Tibial nerve (tissue), 4 donors: ENCODE measurements at regions not wholly inside any gene's neighbourhood (a gene's known extent, or its start where the extent isn't known, plus 50 kb on each side); places are given as distances from the start of the nearest gene placed in this dataset.

Source experiments
- DNase-seq, 2 donors: peaks; one replicate each; pipeline ENCODE4 v3.0.0-alpha.2; 2019; ENCODE audit warnings: low spot score in 2 of 2
- H3K27ac ChIP-seq, 4 donors: fragments of 200-600 bp; sonication (generic) in 3 of 4; one replicate each; pipeline ENCODE4 v1.5.1; 2017 to 2019; ENCODE audit warnings: mild to moderate bottlenecking in 1 of 4
- H3K27me3 ChIP-seq, 2 donors: fragments of 200-600 bp; sonication (generic) in 1 of 2; one replicate each; pipeline versions ENCODE4 v1.5.1 to v1.6.0; 2017 to 2019
- H3K36me3 ChIP-seq, 3 donors: fragments of 200-600 bp; sonication (generic); one replicate each; pipeline ENCODE4 v1.5.1; 2018 to 2019
- H3K4me1 ChIP-seq, 4 donors: fragments of 200-600 bp; sonication (generic) in 3 of 4; one replicate each; pipeline ENCODE4 v1.5.1; 2017 to 2019
- H3K4me3 ChIP-seq, 4 donors: fragments of 200-600 bp; sonication (generic) in 3 of 4; one replicate each; pipeline ENCODE4 v1.5.1; 2017 to 2019; ENCODE audit warnings: mild to moderate bottlenecking in 1 of 4, moderate library complexity in 1 of 4
- H3K9me3 ChIP-seq, 4 donors: fragments of 200-600 bp; sonication (generic) in 3 of 4; one replicate each; pipeline ENCODE4 v1.5.1; 2017 to 2019
- EP300 ChIP-seq, 2 donors: sonication (generic); formaldehyde crosslinking; IDR thresholded peaks; one replicate each; pipeline ENCODE4 v1.6.1; 2017; ENCODE audit warnings: antibody characterized with exemption in 2 of 2, mild to moderate bottlenecking in 1 of 2
- POLR2A ChIP-seq, 2 donors: fragments of 450-650 bp; IDR thresholded peaks; one replicate each; pipeline ENCODE4 v1.6.1; 2017; ENCODE audit warnings: antibody characterized with exemption in 2 of 2, mild to moderate bottlenecking in 2 of 2, moderate library complexity in 2 of 2
- WGBS, 2 donors: methylation state at CpG; one replicate each; pipeline ENCODE4 v1.1.5; 2018; 5-methylcytosine and 5-hydroxymethylcytosine counted together
- TF ChIP-seq, protein P1 (sequence below), 5 experiments: fragments of 200-600 bp in 3 of 5; fragments of 450-650 bp in 2 of 5; sonication (generic) in 3 of 5; IDR thresholded peaks; one replicate each; pipeline ENCODE4 v1.5.1; 2016 to 2019; ENCODE audit warnings: antibody characterized with exemption in 5 of 5, mild to moderate bottlenecking in 3 of 5, moderate library complexity in 2 of 5

DNA sequence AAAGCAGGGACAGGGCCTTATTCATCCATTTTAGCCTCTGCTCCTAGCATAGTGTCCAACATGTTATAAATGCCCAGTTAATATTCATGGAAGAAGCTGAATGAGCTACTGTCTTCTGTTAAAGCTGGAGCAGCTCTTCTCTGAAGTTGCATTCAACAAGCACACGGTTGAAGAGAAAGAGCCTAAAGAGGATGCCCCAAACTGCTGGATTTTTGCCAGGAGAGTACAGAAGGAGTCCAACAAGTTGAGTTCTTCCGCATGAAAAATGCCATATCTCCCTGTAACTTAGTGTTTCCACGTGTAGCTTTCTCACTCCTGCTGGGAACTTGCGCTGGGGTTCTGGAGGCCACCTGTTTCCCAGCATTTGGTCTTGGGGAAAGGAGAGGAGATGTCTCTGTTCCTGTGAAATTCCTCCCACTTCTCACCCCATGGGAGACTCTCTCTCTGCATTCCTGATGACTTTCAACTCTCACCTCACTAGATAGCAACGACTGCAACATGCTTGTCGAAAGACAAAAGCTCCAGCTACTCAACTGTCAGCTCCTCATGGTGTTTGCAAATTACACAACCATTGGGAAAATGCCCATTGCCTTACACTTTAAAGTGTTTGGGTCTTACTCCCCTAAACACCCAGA lies 122.8 kb downstream of the KIF4B start:
- H3K27me3 ChIP-seq: no peaks in the 10 kb centered on the region
- no peak overlapping the region for H3K4me3 ChIP-seq
- H3K4me1 ChIP-seq: no peaks in the 10 kb centered on the region
- no peak for DNase-seq
- WGBS, 2 donors: 34 to 38% methylated on average over 6 of the region's 6 CpGs
- no peaks in the 10 kb centered on the region for H3K9me3 ChIP-seq
- H3K27ac ChIP-seq: no peak overlapping the region
- H3K36me3 ChIP-seq: no peaks in the 10 kb centered on the region
- TF ChIP-seq EP300 (IDR thresholded peaks at IDR 0.05): no peak
- no peak for TF ChIP-seq POLR2A (IDR thresholded peaks at IDR 0.05)
- TF ChIP-seq, protein P1, sequence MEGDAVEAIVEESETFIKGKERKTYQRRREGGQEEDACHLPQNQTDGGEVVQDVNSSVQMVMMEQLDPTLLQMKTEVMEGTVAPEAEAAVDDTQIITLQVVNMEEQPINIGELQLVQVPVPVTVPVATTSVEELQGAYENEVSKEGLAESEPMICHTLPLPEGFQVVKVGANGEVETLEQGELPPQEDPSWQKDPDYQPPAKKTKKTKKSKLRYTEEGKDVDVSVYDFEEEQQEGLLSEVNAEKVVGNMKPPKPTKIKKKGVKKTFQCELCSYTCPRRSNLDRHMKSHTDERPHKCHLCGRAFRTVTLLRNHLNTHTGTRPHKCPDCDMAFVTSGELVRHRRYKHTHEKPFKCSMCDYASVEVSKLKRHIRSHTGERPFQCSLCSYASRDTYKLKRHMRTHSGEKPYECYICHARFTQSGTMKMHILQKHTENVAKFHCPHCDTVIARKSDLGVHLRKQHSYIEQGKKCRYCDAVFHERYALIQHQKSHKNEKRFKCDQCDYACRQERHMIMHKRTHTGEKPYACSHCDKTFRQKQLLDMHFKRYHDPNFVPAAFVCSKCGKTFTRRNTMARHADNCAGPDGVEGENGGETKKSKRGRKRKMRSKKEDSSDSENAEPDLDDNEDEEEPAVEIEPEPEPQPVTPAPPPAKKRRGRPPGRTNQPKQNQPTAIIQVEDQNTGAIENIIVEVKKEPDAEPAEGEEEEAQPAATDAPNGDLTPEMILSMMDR (IDR thresholded peaks at IDR 0.05): no peak

GRCh38 chr5:155137683-155138082 lies 124.1 kb downstream of the KIF4B start:
- no peak overlapping the region for H3K27ac ChIP-seq
- DNase-seq: no peak
- 37 to 40% methylated on average over 3 of the region's 3 CpGs for WGBS, 2 donors
- no peaks in the 10 kb centered on the region for H3K36me3 ChIP-seq
- TF ChIP-seq POLR2A (IDR thresholded peaks at IDR 0.05): no peak
- no peak for TF ChIP-seq EP300 (IDR thresholded peaks at IDR 0.05)
- TF ChIP-seq, protein P1 (IDR thresholded peaks at IDR 0.05): no peak
- H3K4me1 ChIP-seq: no peaks in the 10 kb centered on the region
- H3K4me3 ChIP-seq: no peak overlapping the region
- H3K9me3 ChIP-seq: no peaks in the 10 kb centered on the region
- no peaks in the 10 kb centered on the region for H3K27me3 ChIP-seq

- no peak for DNase-seq
- no peaks in the 10 kb centered on the region for H3K9me3 ChIP-seq
- no peaks in the 10 kb centered on the region for H3K4me1 ChIP-seq
- H3K27me3 ChIP-seq: no peaks in the 10 kb centered on the region
- whole genome bisulfite sequencing, 2 donors: 87 to 95% methylated on average over 5 of the region's 5 CpGs
- H3K4me3 ChIP-seq: no peak overlapping the region
- no peak for TF ChIP-seq POLR2A (IDR thresholded peaks at IDR 0.05)
- no peak for TF ChIP-seq EP300 (IDR thresholded peaks at IDR 0.05)
- TF ChIP-seq, protein P1 (IDR thresholded peaks at IDR 0.05): no peak
- no peaks in the 10 kb centered on the region for H3K36me3 ChIP-seq
- H3K27ac ChIP-seq: no peak overlapping the region
These were observed 127.1 kb downstream of the KIF4B start for GRCh38 chr5:155140646-155141045.

- no peak overlapping the region for H3K27ac ChIP-seq
- H3K4me3 ChIP-seq: no peak overlapping the region
- H3K9me3 ChIP-seq: no peaks in the 10 kb centered on the region
- H3K27me3 ChIP-seq: no peaks in the 10 kb centered on the region
- DNase-seq: no peak
- no peaks in the 10 kb centered on the region for H3K36me3 ChIP-seq
- TF ChIP-seq POLR2A (IDR thresholded peaks at IDR 0.05) (no peak), EP300 (IDR thresholded peaks at IDR 0.05) (no peak)
- TF ChIP-seq, protein P1 (IDR thresholded peaks at IDR 0.05): no peak
- no peaks in the 10 kb centered on the region for H3K4me1 ChIP-seq
These were observed 131.4 kb downstream of the KIF4B start for GRCh38 chr5:155144956-155145355.

GRCh38 chr5:155147222-155147621 lies 133.7 kb downstream of the KIF4B start:
- WGBS, 2 donors: 35 to 36% methylated on average over 2 of the region's 2 CpGs
- TF ChIP-seq, protein P1 (IDR thresholded peaks at IDR 0.05): peak in 1 of 5 experiments; percentile 7
- no peak for TF ChIP-seq POLR2A (IDR thresholded peaks at IDR 0.05)
- no peak for TF ChIP-seq EP300 (IDR thresholded peaks at IDR 0.05)
- H3K36me3 ChIP-seq: no peaks in the 10 kb centered on the region

More at GRCh38 chr5:155147222-155147621, 133.7 kb downstream of the KIF4B start:
- H3K9me3 ChIP-seq: no peaks in the 10 kb centered on the region
- H3K4me3 ChIP-seq: no peak overlapping the region
- H3K4me1 ChIP-seq: no peaks in the 10 kb centered on the region
- no peak overlapping the region for H3K27ac ChIP-seq
- no peaks in the 10 kb centered on the region for H3K27me3 ChIP-seq
- DNase-seq: no peak
